Memory B cell (primary cell): ENCODE measurements at regions not wholly inside any gene's neighbourhood (a gene's known extent, or its start where the extent isn't known, plus 50 kb on each side); places are given as distances from the start of the nearest gene placed in this dataset.

Experiments used
- ATAC-seq: fragments of 150-1000 bp; cut with Tn5 transposase; 2 replicates; pipeline ENCODE4 v1.10.0; 2021; ENCODE audit warnings: low read depth, mild to moderate bottlenecking, moderate library complexity
- DNase-seq, 2 donors: peaks; one replicate each; pipeline ENCODE4 v3.0.0; 2022; ENCODE audit warnings: low spot score in 2 of 2
- H3K27ac Mint-ChIP-seq: one replicate; pipeline ENCODE4 v1.8.0; 2022; ENCODE audit warnings: mild to moderate bottlenecking, moderate library complexity, mixed read lengths
- H3K27me3 Mint-ChIP-seq: one replicate; pipeline ENCODE4 v1.8.0; 2022; ENCODE audit warnings: mixed read lengths
- H3K36me3 Mint-ChIP-seq: one replicate; pipeline ENCODE4 v1.8.0; 2022; ENCODE audit warnings: mild to moderate bottlenecking, mixed read lengths
- H3K4me1 Mint-ChIP-seq: one replicate; pipeline ENCODE4 v1.8.0; 2022; ENCODE audit warnings: mixed read lengths
- H3K4me3 Mint-ChIP-seq: one replicate; pipeline ENCODE4 v1.8.0; 2022; ENCODE audit warnings: mild to moderate bottlenecking, moderate library complexity, mixed read lengths
- H3K9me3 Mint-ChIP-seq: one replicate; pipeline ENCODE4 v1.8.0; 2022; ENCODE audit warnings: mixed read lengths

DNA sequence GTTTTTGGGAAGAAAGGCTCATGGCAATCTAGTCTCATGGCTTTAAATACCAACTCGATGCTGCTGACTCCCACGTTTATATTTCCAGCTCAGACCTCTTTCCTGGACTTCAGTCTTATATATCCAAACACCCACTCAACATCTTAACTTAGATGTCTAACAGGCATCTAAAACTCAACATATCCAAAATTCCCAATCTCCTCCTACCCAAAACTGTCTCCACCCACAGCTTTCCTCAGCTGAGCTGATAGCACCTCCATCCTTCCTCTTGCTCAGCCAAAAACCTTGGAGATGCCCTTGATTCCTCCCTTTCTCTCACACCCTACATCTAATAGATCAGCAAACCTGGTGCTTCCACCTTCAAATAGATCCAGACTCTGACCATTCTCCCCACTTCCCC is 202.5 kb downstream of the TLE3 start:
- Mint-ChIP-seq H3K9me3 (peaks cover 1% of the 10 kb centered on the region), H3K4me1 (peaks cover 9% of the 10 kb centered on the region), H3K36me3 (no peaks in the 10 kb centered on the region), H3K27ac (no peak overlapping the region), H3K27me3 (peaks cover 12% of the 10 kb centered on the region), H3K4me3 (no peak overlapping the region)
- DNase-seq (no peak), ATAC-seq (no peak)

GRCh38 chr15:69896606-69897005 is 201.1 kb downstream of the TLE3 start:
- no peak overlapping the region for H3K4me3 Mint-ChIP-seq
- no peak overlapping the region for H3K27ac Mint-ChIP-seq
- no peak for ATAC-seq
- H3K4me1 Mint-ChIP-seq = peaks cover 10% of the 10 kb centered on the region
- no peak for DNase-seq
- H3K9me3 Mint-ChIP-seq = no peaks in the 10 kb centered on the region
- peaks cover 12% of the 10 kb centered on the region for H3K27me3 Mint-ChIP-seq
- H3K36me3 Mint-ChIP-seq = no peaks in the 10 kb centered on the region

GRCh38 chr15:69897061-69897460 is 200.7 kb downstream of the TLE3 start:
- Mint-ChIP-seq H3K27ac (no peak overlapping the region), H3K27me3 (peaks cover 12% of the 10 kb centered on the region), H3K36me3 (no peaks in the 10 kb centered on the region), H3K4me1 (peaks cover 12% of the 10 kb centered on the region), H3K4me3 (no peak overlapping the region), H3K9me3 (no peaks in the 10 kb centered on the region)
- no peak for DNase-seq
- ATAC-seq = no peak

GRCh38 chr15:69897471-69898237 is 200.1 kb downstream of the TLE3 start:
- Mint-ChIP-seq H3K4me3 (no peak overlapping the region), H3K36me3 (no peaks in the 10 kb centered on the region), H3K9me3 (no peaks in the 10 kb centered on the region), H3K27ac (no peak overlapping the region), H3K4me1 (peaks cover 14% of the 10 kb centered on the region), H3K27me3 (peaks cover 12% of the 10 kb centered on the region)
- no peak for ATAC-seq
- DNase-seq = no peak

DNA sequence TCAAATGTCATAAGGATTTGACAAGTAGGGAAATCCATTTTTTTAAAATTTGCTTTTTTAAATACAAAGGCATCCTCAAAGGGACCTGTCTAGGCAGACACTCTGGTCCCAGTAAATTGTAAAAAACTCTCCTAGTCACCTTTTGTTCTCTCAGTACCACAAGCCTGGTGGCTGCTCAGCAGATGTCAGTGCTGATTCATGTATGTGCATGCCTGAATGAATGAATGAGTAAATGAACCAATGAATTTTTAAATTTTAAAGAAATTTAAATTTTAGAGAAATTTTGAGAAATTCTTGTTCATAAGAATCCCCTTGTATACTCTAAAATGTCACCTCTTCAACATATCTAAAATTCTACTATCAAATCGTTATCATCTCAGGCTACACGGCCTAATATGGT is 199.5 kb downstream of the TLE3 start:
- ATAC-seq (no peak), DNase-seq (no peak)
- no peaks in the 10 kb centered on the region for H3K9me3 Mint-ChIP-seq
- H3K27ac Mint-ChIP-seq = no peak overlapping the region
- H3K27me3 Mint-ChIP-seq = peaks cover 11% of the 10 kb centered on the region
- no peaks in the 10 kb centered on the region for H3K36me3 Mint-ChIP-seq
- H3K4me1 Mint-ChIP-seq = peaks cover 11% of the 10 kb centered on the region
- no peak overlapping the region for H3K4me3 Mint-ChIP-seq

GRCh38 chr15:69902414-69903062 is 195.2 kb downstream of the TLE3 start:
- Mint-ChIP-seq H3K27me3 (no peaks in the 10 kb centered on the region), H3K9me3 (no peaks in the 10 kb centered on the region), H3K4me1 (peaks cover 8% of the 10 kb centered on the region), H3K4me3 (no peak overlapping the region), H3K27ac (no peak overlapping the region), H3K36me3 (no peaks in the 10 kb centered on the region)
- ATAC-seq = no peak
- DNase-seq = no peak

- ATAC-seq (no peak), DNase-seq (no peak)
- no peaks in the 10 kb centered on the region for H3K9me3 Mint-ChIP-seq
- H3K27me3 Mint-ChIP-seq = no peaks in the 10 kb centered on the region
- H3K36me3 Mint-ChIP-seq = no peaks in the 10 kb centered on the region
- H3K4me3 Mint-ChIP-seq = no peak overlapping the region
- no peak overlapping the region for H3K27ac Mint-ChIP-seq
- peaks cover 8% of the 10 kb centered on the region for H3K4me1 Mint-ChIP-seq
Measured at GRCh38 chr15:69903470-69904469, 193.9 kb downstream of the TLE3 start.

DNA sequence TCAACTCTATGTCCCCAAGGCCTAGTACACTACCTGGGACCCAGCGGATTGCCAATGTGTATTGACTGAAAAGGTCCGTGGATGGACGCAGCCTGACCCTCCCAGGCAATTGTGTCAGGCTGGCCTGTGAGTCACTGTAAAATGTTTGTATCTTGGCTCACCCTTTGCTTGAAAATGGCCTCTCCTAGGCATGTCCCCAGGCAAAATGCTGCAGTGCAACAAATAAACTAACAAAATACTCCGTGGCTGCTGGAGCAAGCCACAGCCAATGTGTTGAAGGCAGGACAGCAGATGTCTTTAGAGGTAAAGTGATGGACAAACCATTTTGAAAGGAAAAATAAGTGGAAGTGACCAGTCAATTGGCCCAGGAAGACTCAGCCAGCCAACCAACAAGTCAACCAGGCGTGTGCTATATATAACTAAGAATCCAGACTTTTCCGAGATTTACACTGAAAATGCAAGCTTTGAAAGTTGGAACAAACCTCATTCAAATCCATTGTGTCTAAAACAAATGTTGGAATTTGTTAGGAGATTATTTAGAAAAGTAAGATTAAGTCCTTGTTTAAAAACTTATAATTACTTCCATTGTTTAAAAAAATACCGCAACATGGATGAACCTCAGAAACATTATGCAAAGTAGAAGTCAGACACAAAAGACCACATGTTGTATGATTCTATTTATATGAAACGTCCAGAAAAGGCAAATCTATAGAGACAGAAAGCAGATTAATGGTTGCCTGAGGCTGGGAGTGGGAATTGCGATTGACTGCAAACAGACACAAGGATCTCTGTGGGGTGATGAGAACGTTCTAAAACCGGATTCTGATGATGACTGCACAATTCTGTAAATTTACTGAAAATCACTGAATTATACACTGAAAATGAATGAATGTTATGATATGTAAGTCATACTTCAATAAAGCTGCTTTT is 191.2 kb downstream of the TLE3 start:
- ATAC-seq (no peak), DNase-seq (no peak)
- Mint-ChIP-seq H3K4me3 (no peak overlapping the region), H3K4me1 (peaks cover 8% of the 10 kb centered on the region), H3K27me3 (no peaks in the 10 kb centered on the region), H3K36me3 (no peaks in the 10 kb centered on the region), H3K9me3 (no peaks in the 10 kb centered on the region), H3K27ac (no peak overlapping the region)

DNA sequence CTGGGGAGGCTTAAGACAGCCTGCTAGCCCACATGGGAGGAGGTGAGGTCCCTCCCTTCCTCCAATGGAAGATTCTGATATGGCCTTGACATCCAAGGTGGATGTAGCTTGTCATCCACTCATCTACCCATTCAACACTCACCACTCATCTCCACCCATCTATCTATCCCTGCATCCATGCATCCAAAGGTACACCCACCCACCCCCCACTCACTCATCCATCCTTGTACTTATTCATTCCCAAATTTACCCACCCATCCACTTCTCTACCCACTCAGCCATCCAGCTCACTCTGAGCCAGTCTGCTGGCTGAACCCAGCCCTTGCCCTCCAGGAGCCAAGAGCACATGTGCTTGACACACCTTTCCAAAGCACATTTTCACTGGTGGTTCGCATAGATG is 189.7 kb downstream of the TLE3 start:
- H3K4me3 Mint-ChIP-seq = no peak overlapping the region
- ATAC-seq = no peak
- H3K27me3 Mint-ChIP-seq = no peaks in the 10 kb centered on the region
- DNase-seq = no peak
- H3K4me1 Mint-ChIP-seq = peaks cover 3% of the 10 kb centered on the region
- H3K36me3 Mint-ChIP-seq = no peaks in the 10 kb centered on the region
- no peaks in the 10 kb centered on the region for H3K9me3 Mint-ChIP-seq
- H3K27ac Mint-ChIP-seq = no peak overlapping the region

DNA sequence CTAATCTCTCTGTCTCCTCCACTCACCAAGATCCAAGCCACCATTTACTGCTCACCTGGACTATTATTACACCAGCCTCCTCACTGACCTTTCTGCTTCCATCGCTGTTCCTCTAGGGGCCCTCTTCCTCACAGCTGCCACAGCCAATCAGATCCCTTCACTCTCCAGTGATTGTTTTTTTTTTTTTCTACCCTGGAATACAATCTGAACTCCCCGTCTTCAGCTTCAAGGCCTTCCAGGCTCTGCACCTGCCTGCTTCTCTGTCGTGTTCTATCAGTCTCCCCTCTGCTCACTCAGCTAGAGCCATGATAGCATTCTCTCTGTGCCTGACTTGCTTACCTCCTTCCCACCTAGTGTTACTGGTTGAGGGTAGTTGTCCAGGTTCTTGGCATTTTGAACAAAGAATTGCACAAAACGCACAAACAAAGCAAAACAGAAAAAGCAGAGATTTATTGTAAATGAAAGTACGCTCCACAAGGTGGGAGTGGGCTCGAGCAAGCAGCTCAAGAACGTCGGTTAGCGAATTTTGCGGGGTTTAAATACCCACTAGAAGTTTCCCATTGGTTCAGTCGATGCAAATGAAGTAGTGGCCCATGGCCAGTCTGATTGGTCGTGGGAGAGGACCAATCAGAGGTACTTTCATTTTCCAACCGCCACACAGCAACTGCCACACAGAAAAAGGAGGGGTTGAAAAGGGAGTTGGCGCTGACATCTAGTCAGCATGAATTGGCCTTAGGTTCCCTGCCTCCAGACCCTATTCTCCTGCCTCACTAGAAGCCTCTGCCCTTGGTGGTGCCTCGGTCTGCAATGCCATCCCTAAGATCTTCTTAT is 188.9 kb downstream of the TLE3 start:
- Mint-ChIP-seq H3K27ac (no peak overlapping the region), H3K4me1 (peaks cover 3% of the 10 kb centered on the region), H3K9me3 (no peaks in the 10 kb centered on the region), H3K4me3 (no peak overlapping the region), H3K27me3 (no peaks in the 10 kb centered on the region), H3K36me3 (no peaks in the 10 kb centered on the region)
- no peak for DNase-seq
- no peak for ATAC-seq

GRCh38 chr15:69909719-69910444 is 187.8 kb downstream of the TLE3 start:
- DNase-seq = no peak
- Mint-ChIP-seq H3K27ac (no peak overlapping the region), H3K9me3 (no peaks in the 10 kb centered on the region), H3K27me3 (peaks cover 3% of the 10 kb centered on the region), H3K4me1 (peaks cover 8% of the 10 kb centered on the region), H3K36me3 (no peaks in the 10 kb centered on the region), H3K4me3 (no peak overlapping the region)
- ATAC-seq = no peak

GRCh38 chr15:69910514-69910913 is 187.2 kb downstream of the TLE3 start:
- peaks cover 3% of the 10 kb centered on the region for H3K27me3 Mint-ChIP-seq
- H3K36me3 Mint-ChIP-seq = no peaks in the 10 kb centered on the region
- no peak overlapping the region for H3K4me3 Mint-ChIP-seq
- H3K4me1 Mint-ChIP-seq = peaks cover 10% of the 10 kb centered on the region
- no peak overlapping the region for H3K27ac Mint-ChIP-seq
- no peaks in the 10 kb centered on the region for H3K9me3 Mint-ChIP-seq
- ATAC-seq (no peak), DNase-seq (no peak)
